Type B pancreatic cell (in vitro differentiated cells): ENCODE measurements at regions not wholly inside any gene's neighbourhood (a gene's known extent, or its start where the extent isn't known, plus 50 kb on each side); places are given as distances from the start of the nearest gene placed in this dataset.
"Not testable (repeated sequence)": the region's sequence is repeated elsewhere in the genome, so short reads cannot be mapped to it uniquely, and the experiment has no call there.

ENCODE experiments used
- DNase-seq: peaks from one replicate; pipeline ENCODE4 v3.0.0; 2021; ENCODE audit warnings: mixed read lengths; ENCODE audit not compliant: unreplicated experiment; ENCODE audit errors: extremely low spot score
- H3K27ac Mint-ChIP-seq: 2 replicates; pipeline ENCODE4 v1.8.0; 2021; ENCODE audit warnings: mild to moderate bottlenecking, mixed read lengths
- H3K27me3 Mint-ChIP-seq: 2 replicates; pipeline ENCODE4 v1.8.0; 2021; ENCODE audit warnings: mixed read lengths
- H3K36me3 Mint-ChIP-seq: 2 replicates; pipeline ENCODE4 v1.8.0; 2021; ENCODE audit warnings: mixed read lengths
- H3K4me1 Mint-ChIP-seq: one replicate; pipeline ENCODE4 v1.8.0; 2021; ENCODE audit warnings: mixed read lengths; ENCODE audit not compliant: unreplicated experiment
- H3K4me3 Mint-ChIP-seq: 2 replicates; pipeline ENCODE4 v1.8.0; 2021; ENCODE audit warnings: mild to moderate bottlenecking, mixed read lengths
- H3K9me3 Mint-ChIP-seq: 2 replicates; pipeline ENCODE4 v1.8.0; 2021; ENCODE audit warnings: mixed read lengths
- TF ChIP-seq, protein P1 (sequence below): fragments of 200-600 bp; sonication (generic); conservative IDR thresholded peaks from 2 replicates; pipeline ENCODE4 v1.5.0; 2021; ENCODE audit warnings: antibody characterized with exemption, mild to moderate bottlenecking

GRCh38 chr5:75831561-75831960 is 114.3 kb upstream of the POC5 start:
- H3K27me3 Mint-ChIP-seq, result peaks cover 23% of the 10 kb centered on the region
- H3K4me3 Mint-ChIP-seq, result no peak overlapping the region
- TF ChIP-seq, protein P1, sequence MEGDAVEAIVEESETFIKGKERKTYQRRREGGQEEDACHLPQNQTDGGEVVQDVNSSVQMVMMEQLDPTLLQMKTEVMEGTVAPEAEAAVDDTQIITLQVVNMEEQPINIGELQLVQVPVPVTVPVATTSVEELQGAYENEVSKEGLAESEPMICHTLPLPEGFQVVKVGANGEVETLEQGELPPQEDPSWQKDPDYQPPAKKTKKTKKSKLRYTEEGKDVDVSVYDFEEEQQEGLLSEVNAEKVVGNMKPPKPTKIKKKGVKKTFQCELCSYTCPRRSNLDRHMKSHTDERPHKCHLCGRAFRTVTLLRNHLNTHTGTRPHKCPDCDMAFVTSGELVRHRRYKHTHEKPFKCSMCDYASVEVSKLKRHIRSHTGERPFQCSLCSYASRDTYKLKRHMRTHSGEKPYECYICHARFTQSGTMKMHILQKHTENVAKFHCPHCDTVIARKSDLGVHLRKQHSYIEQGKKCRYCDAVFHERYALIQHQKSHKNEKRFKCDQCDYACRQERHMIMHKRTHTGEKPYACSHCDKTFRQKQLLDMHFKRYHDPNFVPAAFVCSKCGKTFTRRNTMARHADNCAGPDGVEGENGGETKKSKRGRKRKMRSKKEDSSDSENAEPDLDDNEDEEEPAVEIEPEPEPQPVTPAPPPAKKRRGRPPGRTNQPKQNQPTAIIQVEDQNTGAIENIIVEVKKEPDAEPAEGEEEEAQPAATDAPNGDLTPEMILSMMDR, result no peak
- no peaks in the 10 kb centered on the region for H3K36me3 Mint-ChIP-seq
- DNase-seq, result no peak
- H3K9me3 Mint-ChIP-seq, result no peaks in the 10 kb centered on the region
- no peak overlapping the region for H3K27ac Mint-ChIP-seq
- no peaks in the 10 kb centered on the region for H3K4me1 Mint-ChIP-seq

DNA sequence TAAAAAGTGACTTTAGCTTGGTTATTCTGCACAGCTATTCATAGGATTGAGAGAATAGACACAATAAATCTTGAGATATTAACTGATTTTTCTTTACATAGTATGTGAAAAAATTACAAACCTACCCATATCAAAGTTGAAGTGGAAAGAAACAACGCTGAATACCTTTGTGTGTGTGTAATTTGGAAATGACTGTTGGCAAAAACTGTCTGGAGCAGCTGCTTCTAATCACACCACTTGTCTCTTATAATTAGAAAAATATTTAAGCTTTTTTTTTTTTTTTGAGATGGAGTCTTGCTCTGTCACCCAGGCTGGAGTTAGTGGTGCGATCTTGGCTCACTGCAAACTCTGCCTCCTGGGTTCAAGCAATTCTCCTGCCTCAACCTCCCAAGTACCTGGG is 110.8 kb upstream of the POC5 start:
- H3K27ac Mint-ChIP-seq, result no peak overlapping the region
- no peak for DNase-seq
- H3K9me3 Mint-ChIP-seq, result no peaks in the 10 kb centered on the region
- TF ChIP-seq, protein P1, result no peak
- no peaks in the 10 kb centered on the region for H3K4me1 Mint-ChIP-seq
- H3K27me3 Mint-ChIP-seq, result peaks cover 22% of the 10 kb centered on the region
- no peak overlapping the region for H3K4me3 Mint-ChIP-seq
- H3K36me3 Mint-ChIP-seq, result no peaks in the 10 kb centered on the region

- Mint-ChIP-seq H3K27ac (no peak overlapping the region), H3K9me3 (no peaks in the 10 kb centered on the region), H3K4me1 (no peaks in the 10 kb centered on the region), H3K27me3 (peaks cover 17% of the 10 kb centered on the region), H3K36me3 (no peaks in the 10 kb centered on the region), H3K4me3 (no peak overlapping the region)
- TF ChIP-seq, protein P1, result no peak
- no peak for DNase-seq
Observed at GRCh38 chr5:75824323-75824722, 107.1 kb upstream of the POC5 start.

DNA sequence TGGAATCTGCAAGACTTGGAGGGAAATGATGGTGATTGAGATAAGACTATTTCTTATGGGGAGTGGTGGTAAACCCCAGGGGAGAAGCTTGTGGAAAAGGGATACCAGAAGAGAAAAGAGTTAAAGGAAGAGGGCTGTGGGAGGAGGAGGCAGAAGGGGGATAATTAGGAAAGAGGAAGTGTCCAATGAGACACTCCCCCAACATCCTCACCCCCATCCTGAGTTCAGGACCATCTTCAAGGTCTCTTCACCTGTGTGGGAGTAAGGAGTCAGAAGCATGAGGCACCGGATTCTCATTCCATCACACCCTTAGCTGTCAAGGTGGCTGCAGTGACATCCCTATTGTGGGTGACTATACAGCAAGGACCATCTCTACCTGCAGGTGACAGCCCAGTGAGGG is 106.6 kb upstream of the POC5 start:
- no peak overlapping the region for H3K27ac Mint-ChIP-seq
- no peaks in the 10 kb centered on the region for H3K4me1 Mint-ChIP-seq
- DNase-seq, result no peak
- H3K27me3 Mint-ChIP-seq, result peaks cover 15% of the 10 kb centered on the region
- H3K9me3 Mint-ChIP-seq, result no peaks in the 10 kb centered on the region
- TF ChIP-seq, protein P1, result no peak
- no peak overlapping the region for H3K4me3 Mint-ChIP-seq
- no peaks in the 10 kb centered on the region for H3K36me3 Mint-ChIP-seq

- TF ChIP-seq, protein P1, result no peak
- H3K27me3 Mint-ChIP-seq, result peaks cover 8% of the 10 kb centered on the region
- DNase-seq, result no peak
- H3K4me1 Mint-ChIP-seq, result no peaks in the 10 kb centered on the region
- H3K36me3 Mint-ChIP-seq, result no peaks in the 10 kb centered on the region
- no peak overlapping the region for H3K27ac Mint-ChIP-seq
- no peaks in the 10 kb centered on the region for H3K9me3 Mint-ChIP-seq
- no peak overlapping the region for H3K4me3 Mint-ChIP-seq
Observed at GRCh38 chr5:75818661-75819060, 101.4 kb upstream of the POC5 start.

- not testable (repeated sequence) for H3K9me3 Mint-ChIP-seq, H3K27me3 Mint-ChIP-seq, H3K4me3 Mint-ChIP-seq, DNase-seq, H3K36me3 Mint-ChIP-seq, H3K27ac Mint-ChIP-seq, H3K4me1 Mint-ChIP-seq
Observed at GRCh38 chr5:75799695-75800094, 82.5 kb upstream of the POC5 start.

DNA sequence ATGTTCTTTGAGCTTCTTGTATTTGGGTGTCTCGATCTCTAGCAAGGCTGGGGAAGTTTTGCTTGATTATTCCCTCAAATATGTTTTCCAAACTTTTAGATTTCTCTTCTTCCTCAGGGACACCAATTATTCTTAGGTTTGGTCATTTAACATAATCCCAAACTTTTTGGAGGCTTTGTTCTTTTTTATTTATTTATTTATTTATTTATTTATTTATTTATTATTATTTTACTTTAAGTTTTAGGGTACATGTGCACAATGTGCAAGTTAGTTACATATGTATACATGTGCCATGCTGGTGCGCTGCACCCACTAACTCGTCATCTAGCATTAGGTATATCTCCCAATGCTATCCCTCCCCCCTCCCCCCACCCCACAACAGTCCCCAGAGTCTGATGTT is 52.1 kb upstream of the POC5 start:
- not testable (repeated sequence) for H3K4me3 Mint-ChIP-seq, DNase-seq, H3K27me3 Mint-ChIP-seq, H3K27ac Mint-ChIP-seq, H3K36me3 Mint-ChIP-seq, H3K4me1 Mint-ChIP-seq, H3K9me3 Mint-ChIP-seq
